Suprapubic skin (tissue), 4 donors: ENCODE measurements at regions not wholly inside any gene's neighbourhood (a gene's known extent, or its start where the extent isn't known, plus 50 kb on each side); places are given as distances from the start of the nearest gene placed in this dataset.

Experiments
- EP300 ChIP-seq: sonication (generic); formaldehyde crosslinking; IDR thresholded peaks from one replicate; pipeline ENCODE4 v1.6.1; 2017; ENCODE audit warnings: antibody characterized with exemption
- POLR2A ChIP-seq, 2 donors: fragments of 450-650 bp; IDR thresholded peaks; one replicate each; pipeline ENCODE4 v1.6.1; 2017; ENCODE audit warnings: antibody characterized with exemption in 2 of 2, mild to moderate bottlenecking in 2 of 2, moderate library complexity in 2 of 2
- POLR2AphosphoS5 ChIP-seq, 3 donors: sonication (generic); formaldehyde crosslinking; IDR thresholded peaks; one replicate each; pipeline ENCODE4 v1.6.1; 2017; ENCODE audit warnings: antibody characterized with exemption in 3 of 3
- TF ChIP-seq, protein P1 (sequence below), 2 donors: fragments of 200-600 bp in 1 of 2; fragments of 450-650 bp in 1 of 2; sonication (generic) in 1 of 2; IDR thresholded peaks; one replicate each; pipeline ENCODE4 v1.5.1; 2016 to 2019; ENCODE audit warnings: antibody characterized with exemption in 2 of 2, mild to moderate bottlenecking in 1 of 2, moderate library complexity in 1 of 2

DNA sequence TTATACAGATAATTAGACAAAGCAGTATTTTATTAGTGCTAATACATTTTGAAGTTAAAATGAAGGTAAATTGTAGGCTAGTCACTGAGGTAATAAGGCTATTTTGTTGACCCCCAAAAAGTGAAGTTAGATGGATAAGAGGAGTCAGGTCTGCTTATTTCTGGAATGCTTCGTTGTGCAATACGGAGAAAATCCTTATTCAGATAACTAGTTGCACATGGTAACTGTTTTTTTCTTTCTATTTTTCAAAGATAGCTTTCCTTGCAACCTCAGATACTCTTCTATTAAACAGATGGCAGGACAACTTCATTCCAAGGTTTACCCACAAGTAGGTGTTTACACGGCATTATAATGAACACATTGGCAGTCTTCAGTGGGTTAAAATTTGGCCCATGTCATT, 101.1 kb downstream of the TMEM174 start:
- TF ChIP-seq, protein P1, sequence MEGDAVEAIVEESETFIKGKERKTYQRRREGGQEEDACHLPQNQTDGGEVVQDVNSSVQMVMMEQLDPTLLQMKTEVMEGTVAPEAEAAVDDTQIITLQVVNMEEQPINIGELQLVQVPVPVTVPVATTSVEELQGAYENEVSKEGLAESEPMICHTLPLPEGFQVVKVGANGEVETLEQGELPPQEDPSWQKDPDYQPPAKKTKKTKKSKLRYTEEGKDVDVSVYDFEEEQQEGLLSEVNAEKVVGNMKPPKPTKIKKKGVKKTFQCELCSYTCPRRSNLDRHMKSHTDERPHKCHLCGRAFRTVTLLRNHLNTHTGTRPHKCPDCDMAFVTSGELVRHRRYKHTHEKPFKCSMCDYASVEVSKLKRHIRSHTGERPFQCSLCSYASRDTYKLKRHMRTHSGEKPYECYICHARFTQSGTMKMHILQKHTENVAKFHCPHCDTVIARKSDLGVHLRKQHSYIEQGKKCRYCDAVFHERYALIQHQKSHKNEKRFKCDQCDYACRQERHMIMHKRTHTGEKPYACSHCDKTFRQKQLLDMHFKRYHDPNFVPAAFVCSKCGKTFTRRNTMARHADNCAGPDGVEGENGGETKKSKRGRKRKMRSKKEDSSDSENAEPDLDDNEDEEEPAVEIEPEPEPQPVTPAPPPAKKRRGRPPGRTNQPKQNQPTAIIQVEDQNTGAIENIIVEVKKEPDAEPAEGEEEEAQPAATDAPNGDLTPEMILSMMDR (IDR thresholded peaks at IDR 0.05), result no peak
- no peak for TF ChIP-seq POLR2A (IDR thresholded peaks at IDR 0.05)
- no peak for TF ChIP-seq POLR2AphosphoS5 (IDR thresholded peaks at IDR 0.05)
- TF ChIP-seq EP300, result no peak
